ENCODE measurements at regions not wholly inside any gene's neighbourhood (a gene's known extent, or its start where the extent isn't known, plus 50 kb on each side); places are given as distances from the start of the nearest gene placed in this dataset.

DNA sequence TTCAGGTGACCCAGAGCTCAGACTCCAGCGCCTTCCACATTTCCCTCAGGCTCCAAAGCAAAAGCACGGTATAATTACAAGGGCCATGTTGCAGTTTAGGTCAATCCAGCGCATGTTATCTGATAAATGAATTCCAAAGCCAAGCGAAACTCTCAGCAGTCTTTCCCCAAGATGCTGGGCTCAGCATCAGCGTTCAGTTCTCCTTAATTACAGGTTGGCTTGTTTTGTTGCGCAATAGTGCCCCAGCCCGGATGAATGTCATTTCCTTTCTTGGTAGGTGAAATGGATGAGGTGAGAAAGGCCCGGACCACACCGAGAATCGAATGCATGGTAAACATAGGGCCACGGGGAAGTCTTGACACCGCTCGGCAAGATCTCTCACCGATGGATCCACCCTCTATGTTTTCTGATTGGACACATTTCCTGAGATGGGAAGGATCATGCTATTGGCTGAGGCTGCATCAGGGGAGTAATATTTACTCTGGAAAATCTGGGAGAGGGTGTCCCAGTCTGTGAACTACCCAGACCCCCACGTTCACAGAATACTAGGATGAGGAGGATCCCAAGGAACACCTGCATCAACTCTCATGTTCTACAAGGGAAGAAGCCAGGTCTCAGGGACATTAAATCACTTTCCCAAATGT, 221.2 kb upstream of the ANKRD55 start:
- DNase-seq = peak; percentile 11 to 49

DNA sequence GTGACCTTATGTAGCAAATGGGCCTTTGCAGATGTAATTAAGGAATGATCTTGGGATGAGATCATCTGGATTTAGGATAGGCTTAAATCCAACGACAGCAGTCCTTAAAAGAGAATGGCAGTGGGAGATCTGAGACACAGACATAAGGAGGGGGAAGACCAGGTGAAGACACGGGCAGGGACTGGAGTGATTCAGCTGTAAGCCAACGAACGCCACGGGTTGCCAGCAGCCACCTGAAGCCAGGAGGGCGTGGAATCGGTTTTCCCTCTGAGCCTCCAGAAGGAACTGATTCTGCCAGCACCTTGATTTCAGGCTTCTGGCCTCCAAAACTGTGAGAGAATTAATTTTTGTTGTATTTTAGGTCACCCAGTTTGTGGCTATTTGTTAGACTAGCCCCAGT, 218.6 kb upstream of the ANKRD55 start:
- DNase-seq = no peak

GRCh38 chr5:56450766-56451165, 217.6 kb upstream of the ANKRD55 start:
- no peak for DNase-seq

DNA sequence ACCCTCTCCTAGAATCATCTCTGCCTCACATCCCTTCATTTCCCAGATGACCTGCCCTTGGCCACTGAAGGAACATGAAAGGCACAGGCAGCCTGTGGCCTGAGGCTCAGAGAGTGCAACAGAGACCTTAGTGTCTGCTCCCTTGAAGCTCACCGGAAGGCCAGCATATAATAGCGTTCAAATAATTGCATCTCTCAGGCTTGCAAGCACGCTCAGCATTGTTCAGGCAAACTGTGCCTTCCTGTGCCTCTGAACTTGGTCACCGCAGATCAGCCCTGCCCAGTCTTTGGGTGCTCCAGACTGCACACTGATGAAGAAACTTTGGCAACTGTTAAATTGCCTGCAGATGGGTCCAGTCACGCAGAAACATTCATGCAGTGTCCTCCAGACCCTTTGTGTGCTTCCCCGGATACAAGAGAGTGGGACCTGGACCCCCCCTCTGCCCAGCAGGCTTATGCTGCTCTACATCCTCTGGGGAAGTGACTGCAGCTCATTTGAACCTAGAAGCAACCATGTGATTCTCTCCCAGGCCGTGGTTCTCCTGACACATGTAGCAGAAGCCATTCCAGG, 216.0 kb upstream of the ANKRD55 start:
- DNase-seq = no peak

- DNase-seq = no peak
Measured at GRCh38 chr5:56447656-56448055, 214.5 kb upstream of the ANKRD55 start.

DNA sequence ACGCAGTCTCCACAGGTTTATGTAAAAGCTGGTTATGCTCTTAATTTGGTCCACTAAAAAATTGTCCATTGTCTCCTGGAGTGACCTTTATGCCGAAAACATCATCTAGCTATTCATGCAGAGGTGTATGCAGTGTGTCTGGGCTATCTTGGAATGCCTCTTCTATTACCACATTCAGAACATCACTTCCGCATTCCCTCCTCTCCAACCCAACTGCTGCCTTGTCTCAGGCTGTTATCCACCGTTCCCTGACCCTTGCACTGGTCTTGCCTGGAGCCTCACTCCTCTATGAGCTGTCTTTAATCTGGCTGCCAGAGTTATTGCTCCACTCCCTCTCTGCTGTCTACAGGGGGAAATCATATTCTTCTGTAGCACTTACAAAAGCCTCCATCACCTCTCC, 214.1 kb upstream of the ANKRD55 start:
- no peak for DNase-seq

DNA sequence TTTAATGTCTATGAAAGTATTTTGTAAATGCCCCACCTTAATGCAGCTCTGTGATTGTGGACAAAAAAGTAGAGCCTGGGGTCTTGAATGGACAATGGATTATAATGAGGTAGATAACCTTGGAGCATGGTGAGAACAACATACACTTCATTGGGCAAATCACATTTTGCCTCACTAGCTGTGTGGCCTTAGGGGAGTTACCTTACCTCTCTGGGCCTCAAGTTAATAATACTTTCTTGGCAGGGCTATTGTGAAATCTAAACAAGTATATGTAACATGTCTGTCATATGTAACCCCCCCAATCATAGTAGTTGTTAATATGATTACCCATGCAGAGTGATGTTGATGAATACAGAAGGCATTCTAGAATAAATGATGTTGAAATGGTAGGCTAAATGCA, 213.6 kb upstream of the ANKRD55 start:
- no peak for DNase-seq

DNA sequence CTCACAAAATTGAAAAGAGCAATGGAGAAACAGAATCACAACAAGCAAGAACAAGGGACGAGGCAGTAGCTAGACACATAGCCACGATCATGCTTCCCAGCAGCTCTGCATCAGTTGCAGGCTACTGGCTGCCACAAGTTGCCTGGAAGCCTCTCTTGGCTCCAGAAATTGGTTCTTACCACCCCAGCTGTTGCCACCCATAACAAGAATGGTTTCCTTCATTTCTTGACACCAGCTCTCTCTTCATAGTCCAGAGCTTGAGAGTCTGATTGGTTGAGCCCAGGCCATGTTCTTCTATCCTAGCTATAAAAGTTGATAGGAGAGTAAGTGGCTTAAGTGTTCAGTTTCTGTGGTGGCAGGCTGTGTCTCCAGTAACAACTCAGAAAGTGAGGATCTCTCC, 210.7 kb upstream of the ANKRD55 start:
- DNase-seq = no peak

- DNase-seq = no peak
Measured at GRCh38 chr5:56440871-56441740, 208.0 kb upstream of the ANKRD55 start.

DNA sequence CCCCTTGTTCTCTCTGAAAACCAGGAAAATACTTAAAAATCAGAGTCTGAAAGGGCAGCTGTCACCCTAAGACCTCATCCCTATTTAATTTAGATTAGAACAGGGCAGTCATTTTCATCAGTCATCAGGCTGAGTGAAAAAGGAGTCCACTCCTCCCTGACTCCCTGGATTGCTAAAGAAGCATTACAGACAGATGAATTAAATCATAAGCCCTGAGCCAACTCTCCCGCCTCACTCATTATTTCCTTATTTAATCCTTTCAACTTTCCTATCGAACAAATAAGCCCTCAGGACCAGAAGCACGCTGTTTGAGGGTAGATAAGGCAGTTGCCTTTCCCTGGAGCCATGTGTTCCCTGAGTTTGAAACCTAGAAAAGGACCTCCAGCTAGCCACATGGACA, 201.9 kb upstream of the ANKRD55 start:
- DNase-seq = no peak

- DNase-seq = no peak
Measured at GRCh38 chr5:56433039-56433617, 200.0 kb upstream of the ANKRD55 start.

GRCh38 chr5:56432321-56432720, 199.2 kb upstream of the ANKRD55 start:
- no peak for DNase-seq

DNA sequence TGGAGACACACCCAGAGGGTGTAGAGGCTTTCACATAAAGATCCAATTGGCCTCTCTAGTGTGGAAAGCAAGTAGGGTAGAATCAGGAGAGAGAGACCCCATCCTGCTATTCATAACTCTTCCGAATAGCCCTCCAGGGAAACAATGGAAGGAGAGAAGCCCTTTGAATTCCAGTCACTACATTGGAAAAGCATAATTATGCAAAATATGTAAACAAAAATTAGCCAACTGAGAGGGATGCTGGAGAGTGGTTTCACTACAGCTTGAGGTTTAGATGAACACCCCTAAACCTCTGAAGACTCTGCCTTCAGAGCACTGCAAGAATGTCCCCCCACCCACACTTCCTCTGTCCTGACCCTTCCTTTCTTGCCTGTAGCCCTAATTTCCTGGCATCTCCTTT, 197.3 kb upstream of the ANKRD55 start:
- no peak for DNase-seq

DNA sequence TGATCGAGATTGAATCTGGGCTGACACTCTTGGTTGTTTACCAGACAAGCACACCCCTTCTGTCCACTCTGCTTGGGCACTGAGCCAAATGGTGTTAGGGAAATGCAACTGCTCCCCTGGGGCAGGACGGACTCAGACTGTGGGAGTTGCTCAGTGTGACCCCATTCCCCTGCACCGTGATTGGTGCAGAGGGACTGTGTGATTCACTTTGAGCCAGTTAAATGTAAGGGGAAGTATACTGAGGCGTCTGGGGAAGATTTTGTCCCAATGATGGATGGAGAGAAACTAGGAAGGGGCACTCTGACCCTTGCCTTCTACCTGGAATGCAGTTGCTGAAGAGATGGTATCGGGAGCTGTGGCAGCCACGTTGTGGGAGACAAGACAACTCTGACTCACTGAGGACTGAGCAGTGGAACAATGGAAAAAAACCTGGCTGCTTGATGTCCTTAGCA, 196.0 kb upstream of the ANKRD55 start:
- DNase-seq = no peak

DNA sequence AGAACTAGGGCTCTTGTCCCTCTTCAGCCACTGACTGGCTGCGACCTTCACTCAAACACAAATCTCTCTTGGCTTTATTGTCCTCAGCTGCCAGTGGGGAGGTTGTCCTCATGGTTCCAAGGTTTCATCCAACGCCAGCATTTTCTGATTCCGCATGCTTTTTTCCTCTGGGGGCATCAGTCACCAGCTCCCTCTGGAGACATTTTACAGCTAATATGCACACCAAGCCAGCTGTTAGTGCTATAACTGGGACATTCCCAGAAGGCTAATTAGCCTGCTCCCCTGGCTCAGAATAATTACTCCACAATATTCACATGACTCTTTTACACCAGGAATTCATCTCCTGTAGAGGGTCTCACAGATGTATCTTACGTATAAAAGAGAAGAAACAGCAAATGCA, 193.6 kb upstream of the ANKRD55 start:
- DNase-seq = no peak

- DNase-seq = no peak
Measured at GRCh38 chr5:56422076-56422762, 189.1 kb upstream of the ANKRD55 start.

DNA sequence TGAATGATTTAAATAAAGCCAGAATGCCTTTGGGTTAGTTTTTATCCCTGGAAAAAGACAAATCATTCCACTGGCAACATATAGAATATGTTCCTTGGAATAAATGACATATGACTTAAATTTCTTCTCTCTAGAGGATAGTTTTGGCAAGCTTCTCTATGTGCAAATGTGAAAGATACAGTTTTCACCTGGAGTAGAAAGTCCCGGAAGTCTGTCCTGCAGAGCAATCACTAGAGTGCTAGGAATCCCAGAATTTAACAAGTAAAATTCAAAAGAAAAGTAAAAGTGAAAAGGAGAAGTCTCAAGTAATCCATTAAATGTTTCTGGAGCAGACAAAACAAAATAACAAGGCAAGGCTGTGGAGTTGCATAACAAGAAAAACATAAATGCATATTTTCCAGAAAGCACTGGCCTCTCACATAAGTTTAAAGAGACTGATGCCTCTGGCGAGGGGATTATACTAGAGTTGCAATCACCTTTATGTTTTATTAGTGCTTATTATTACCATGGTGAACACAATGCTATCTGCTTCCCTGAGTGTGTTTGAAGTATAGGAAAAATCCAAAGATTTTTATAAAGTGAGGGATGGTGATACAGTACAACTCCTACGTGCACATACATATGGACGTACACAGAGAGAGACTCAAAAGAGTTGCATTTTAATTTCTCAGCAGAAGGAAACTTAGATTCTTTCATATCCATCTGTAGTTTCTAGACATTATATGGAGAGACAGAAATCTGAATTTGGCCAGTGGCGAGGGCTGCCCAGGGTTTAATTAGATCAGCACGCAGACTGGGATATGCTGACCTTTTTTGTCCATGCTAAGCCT, 188.3 kb upstream of the ANKRD55 start:
- DNase-seq = no peak

GRCh38 chr5:56420323-56420722, 187.2 kb upstream of the ANKRD55 start:
- no peak for DNase-seq

- DNase-seq = peak in 1 of 2 donors; percentile 18
Measured at GRCh38 chr5:56419667-56420066, 186.5 kb upstream of the ANKRD55 start.

GRCh38 chr5:56415356-56415765, 182.2 kb upstream of the ANKRD55 start:
- DNase-seq = peak; percentile 25 to 84

- peak in 1 of 2 donors; percentile 4 for DNase-seq
Measured at GRCh38 chr5:56414066-56414465, 180.9 kb upstream of the ANKRD55 start.

DNA sequence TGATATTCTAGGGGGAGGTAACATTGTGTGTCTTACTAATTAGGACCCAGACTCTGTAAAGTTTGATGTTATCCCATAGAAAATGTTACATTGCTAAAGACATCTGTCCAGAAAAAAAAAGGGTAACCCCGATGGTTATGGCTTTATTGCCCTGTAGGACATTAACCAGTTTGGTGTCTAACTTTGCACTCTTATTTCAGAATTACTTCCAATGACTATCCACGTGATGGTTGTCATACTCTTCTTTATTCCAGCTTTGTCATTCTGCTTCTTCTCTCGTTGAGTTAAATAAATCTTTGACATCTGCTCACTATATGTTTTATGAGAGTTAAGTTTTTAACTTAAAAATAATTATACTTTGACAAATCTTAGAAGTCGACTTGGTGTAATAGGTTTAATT, 180.4 kb upstream of the ANKRD55 start:
- DNase-seq = no peak
